ENCODE measurements at regions not wholly inside any gene's neighbourhood (a gene's known extent, or its start where the extent isn't known, plus 50 kb on each side); places are given as distances from the start of the nearest gene placed in this dataset.

DNA sequence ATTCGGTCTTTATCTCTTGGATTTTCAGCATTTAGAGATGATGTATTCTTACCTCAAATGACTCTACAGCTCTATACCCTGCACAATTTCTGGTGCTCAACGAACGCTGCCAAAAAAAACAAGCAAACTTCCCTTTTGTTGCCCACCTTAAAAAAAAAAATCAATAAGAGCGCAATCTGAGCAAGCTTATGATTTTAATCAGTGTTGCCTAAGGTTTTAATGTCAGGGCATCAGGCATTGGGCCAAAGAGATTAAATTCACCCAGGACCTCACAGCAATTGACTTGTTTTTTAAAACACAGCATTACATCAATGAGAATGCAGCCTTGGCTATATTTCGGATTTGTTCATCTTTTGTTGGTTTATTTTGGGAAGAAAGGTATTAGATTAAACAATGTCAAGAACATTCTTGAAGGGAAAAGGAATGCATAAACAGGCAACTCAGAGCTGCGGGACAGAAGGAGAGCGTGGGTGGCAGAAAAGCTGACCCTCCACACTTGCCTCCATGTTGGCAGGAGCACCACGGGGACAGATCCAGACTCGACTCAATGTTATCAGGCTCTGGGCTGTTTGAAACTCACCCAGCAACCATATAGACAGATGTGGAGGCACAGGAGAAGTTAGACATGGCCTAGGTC, 127.5 kb upstream of the DAPK1 start:
- TF ChIP-seq FOXM1 (IDR thresholded peaks at IDR 0.05; ENCODE audit: borderline replicate concordance) (no peak), TARDBP (IDR thresholded peaks at IDR 0.05) (no peak), ARNT (IDR thresholded peaks at IDR 0.05) (no peak), FOXK2 (IDR thresholded peaks at IDR 0.05) (no peak), L3MBTL2 (conservative IDR thresholded peaks at IDR 0.05) (no peak)
